CD8-positive, alpha-beta memory T cell (primary cell): ENCODE measurements at regions not wholly inside any gene's neighbourhood (a gene's known extent, or its start where the extent isn't known, plus 50 kb on each side); places are given as distances from the start of the nearest gene placed in this dataset.
"Not testable (repeated sequence)": the region's sequence is repeated elsewhere in the genome, so short reads cannot be mapped to it uniquely, and the experiment has no call there.

Experiments
- CTCF ChIA-PET: fragments of 350-600 bp; sonication (Branson Sonifier 250); formaldehyde crosslinking; loops from one replicate; lab custom pipeline; 2021; ENCODE audit warnings: antibody characterized with exemption; lab: Charles Lee
- POLR2A ChIA-PET: fragments of 350-600 bp; sonication (Branson Sonifier 250); formaldehyde crosslinking; loops from one replicate; lab custom pipeline; 2021; ENCODE audit warnings: antibody characterized with exemption; lab: Charles Lee
- DNase-seq, 5 donors: peaks; one replicate each; pipeline versions ENCODE4 v3.0.0 to v3.0.0-alpha.2; 2020 to 2022; ENCODE audit warnings: mixed read lengths in 1 of 5
- H3K27ac ChIP-seq: one replicate; pipeline ENCODE4 v1.7.0; 2013; ENCODE audit warnings: low read depth, mild to moderate bottlenecking, low read length, moderate library complexity
- H3K27me3 ChIP-seq: 2 replicates; pipeline ENCODE4 v1.7.0; 2013; ENCODE audit warnings: low read length, mild to moderate bottlenecking; ENCODE audit not compliant: insufficient read depth, poor library complexity, severe bottlenecking
- H3K36me3 ChIP-seq: 2 replicates; pipeline ENCODE4 v1.7.0; 2013; ENCODE audit warnings: mild to moderate bottlenecking, low read length, moderate library complexity; ENCODE audit not compliant: insufficient read depth
- H3K4me1 ChIP-seq: 2 replicates; pipeline ENCODE4 v1.7.0; 2013; ENCODE audit warnings: mild to moderate bottlenecking, low read length, moderate library complexity; ENCODE audit not compliant: insufficient read depth
- H3K4me3 ChIP-seq: 2 replicates; pipeline ENCODE4 v1.7.0; 2013; ENCODE audit warnings: mild to moderate bottlenecking, low read length
- H3K9me3 ChIP-seq: 2 replicates; pipeline ENCODE4 v1.7.0; 2013; ENCODE audit warnings: mild to moderate bottlenecking, low read length
- H3K27ac Mint-ChIP-seq, 8 donors: one replicate each; pipeline ENCODE4 v1.8.0; 2020 to 2021; ENCODE audit warnings: mixed read lengths in 8 of 8, mild to moderate bottlenecking in 6 of 8, inconsistent platforms in 3 of 8, moderate library complexity in 3 of 8
- H3K27me3 Mint-ChIP-seq, 2 donors: one replicate each; pipeline ENCODE4 v1.8.0; 2020 to 2021; ENCODE audit warnings: mixed read lengths in 2 of 2, mild to moderate bottlenecking in 1 of 2, moderate library complexity in 1 of 2
- H3K36me3 Mint-ChIP-seq, 3 donors: one replicate each; pipeline ENCODE4 v1.8.0; 2020 to 2021; ENCODE audit warnings: mixed read lengths in 3 of 3, inconsistent platforms in 1 of 3, mild to moderate bottlenecking in 1 of 3
- H3K4me1 Mint-ChIP-seq, 3 donors: one replicate each; pipeline ENCODE4 v1.8.0; 2020 to 2021; ENCODE audit warnings: mixed read lengths in 3 of 3, inconsistent platforms in 1 of 3, mild to moderate bottlenecking in 1 of 3
- H3K4me3 Mint-ChIP-seq, 7 donors: one replicate each; pipeline ENCODE4 v1.8.0; 2020 to 2021; ENCODE audit warnings: mixed read lengths in 7 of 7, mild to moderate bottlenecking in 6 of 7, moderate library complexity in 4 of 7, inconsistent platforms in 2 of 7
- H3K9me3 Mint-ChIP-seq, 5 donors: one replicate each; pipeline ENCODE4 v1.8.0; 2020 to 2022; ENCODE audit warnings: mixed read lengths in 5 of 5, mild to moderate bottlenecking in 3 of 5, moderate library complexity in 2 of 5, inconsistent platforms in 1 of 5

DNA sequence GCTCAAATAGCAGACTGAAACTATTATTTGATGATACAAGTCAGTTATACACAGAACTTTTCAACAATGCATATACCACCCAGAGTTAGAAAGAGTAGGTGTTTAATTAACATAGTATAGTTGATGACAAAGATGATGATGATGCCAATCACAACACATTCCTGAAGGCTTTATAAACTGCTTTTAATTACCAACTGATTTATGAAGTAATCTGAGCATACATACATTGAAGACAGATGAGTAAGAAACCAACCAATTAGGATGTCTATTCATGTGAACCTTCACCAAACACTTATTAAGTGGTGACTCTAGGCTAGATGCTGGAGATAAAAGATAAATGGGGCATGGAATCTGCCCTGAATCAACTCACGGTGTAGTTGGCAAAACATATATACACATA is 600.9 kb upstream of the FLRT2 start:
- Mint-ChIP-seq H3K36me3 (no peaks in the 10 kb centered on the region), H3K4me1 (no peaks in the 10 kb centered on the region), H3K27me3 (no peaks in the 10 kb centered on the region), H3K4me3 (no peak overlapping the region), H3K27ac (no peak overlapping the region), H3K9me3 (peaks cover 2 to 23% (median 12%) of the 10 kb centered on the region in 5 donors)
- Histone ChIP-seq H3K36me3 (no peaks in the 10 kb centered on the region), H3K4me3 (no peak overlapping the region), H3K9me3 (no peaks in the 10 kb centered on the region), H3K27ac (no peak overlapping the region), H3K27me3 (no peaks in the 10 kb centered on the region), H3K4me1 (no peaks in the 10 kb centered on the region)
- ChIA-PET POLR2A (no interaction called here), CTCF (no interaction called here)
- no peak for DNase-seq

DNA sequence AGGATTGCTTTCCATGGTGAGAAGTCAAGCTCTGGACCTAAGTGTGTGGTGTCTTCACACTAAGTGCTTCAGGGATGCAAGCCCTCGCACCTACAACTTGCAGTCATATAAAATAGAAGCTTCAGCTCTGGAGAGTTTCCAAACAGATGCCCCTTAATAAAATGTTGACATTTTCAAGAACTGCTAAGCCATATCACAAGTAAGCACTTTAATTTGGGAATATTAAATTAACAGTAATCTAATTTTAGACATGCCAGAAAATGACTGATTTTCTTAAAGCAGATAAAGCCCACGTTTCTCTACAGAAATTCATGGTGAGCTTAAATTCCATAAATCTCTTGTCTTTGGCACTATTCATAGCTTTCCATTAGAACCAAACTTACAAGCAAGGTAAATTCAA is 600.1 kb upstream of the FLRT2 start:
- H3K4me3 ChIP-seq: no peak overlapping the region
- no peak overlapping the region for H3K27ac ChIP-seq
- CTCF ChIA-PET: no interaction called here
- Mint-ChIP-seq H3K27me3 (no peaks in the 10 kb centered on the region), H3K4me1 (no peaks in the 10 kb centered on the region), H3K9me3 (peaks cover 4 to 24% (median 8%) of the 10 kb centered on the region in 5 donors), H3K27ac (no peak overlapping the region), H3K36me3 (no peaks in the 10 kb centered on the region), H3K4me3 (no peak overlapping the region)
- no peaks in the 10 kb centered on the region for H3K36me3 ChIP-seq
- POLR2A ChIA-PET: no interaction called here
- no peaks in the 10 kb centered on the region for H3K4me1 ChIP-seq
- no peak for DNase-seq
- no peaks in the 10 kb centered on the region for H3K9me3 ChIP-seq
- H3K27me3 ChIP-seq: no peaks in the 10 kb centered on the region

DNA sequence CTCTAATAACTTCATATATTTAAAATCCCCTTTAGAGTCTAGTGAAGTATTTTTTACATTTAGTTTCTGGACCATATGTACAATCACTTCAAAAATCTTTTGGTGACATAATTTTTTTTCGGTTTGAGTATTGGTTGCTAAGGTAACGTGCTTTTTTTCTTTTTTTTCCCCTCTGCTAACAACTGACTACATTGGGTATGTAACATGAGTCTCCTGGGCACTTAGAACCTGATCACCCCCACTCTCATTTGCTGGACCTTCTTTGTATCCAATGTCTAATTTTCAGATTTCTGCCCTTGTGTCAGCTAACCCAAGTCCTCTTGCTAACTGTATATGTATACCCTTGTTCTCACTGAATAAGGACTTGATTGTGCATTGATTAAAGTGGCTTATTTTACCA is 592.9 kb upstream of the FLRT2 start:
- Mint-ChIP-seq H3K27ac (no peak overlapping the region), H3K4me3 (no peak overlapping the region), H3K4me1 (no peaks in the 10 kb centered on the region), H3K9me3 (peaks cover 14 to 25% (median 22%) of the 10 kb centered on the region in 5 donors), H3K36me3 (no peaks in the 10 kb centered on the region), H3K27me3 (no peaks in the 10 kb centered on the region)
- Histone ChIP-seq H3K4me1 (no peaks in the 10 kb centered on the region), H3K36me3 (no peaks in the 10 kb centered on the region), H3K27me3 (no peaks in the 10 kb centered on the region), H3K9me3 (no peaks in the 10 kb centered on the region), H3K4me3 (no peak overlapping the region), H3K27ac (no peak overlapping the region)
- DNase-seq: no peak
- CTCF ChIA-PET: no interaction called here
- POLR2A ChIA-PET: no interaction called here

DNA sequence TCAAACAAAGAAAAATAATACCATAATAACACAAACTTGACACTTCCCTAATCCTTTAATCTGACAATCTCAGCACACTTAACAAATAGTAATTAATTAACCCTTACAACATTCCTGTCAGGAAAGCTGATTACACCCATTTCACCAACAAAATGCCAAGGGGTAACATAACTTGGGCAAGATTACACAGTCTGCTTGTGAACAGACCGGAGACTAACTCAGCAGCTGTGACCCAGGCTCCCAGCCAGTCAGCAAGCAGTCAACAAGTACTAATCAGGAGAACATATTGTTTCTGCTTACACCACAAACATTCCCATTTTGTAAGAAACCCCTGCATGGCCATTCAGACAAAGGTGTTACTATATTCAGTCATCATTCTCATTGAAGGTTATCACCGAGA is 592.5 kb upstream of the FLRT2 start:
- Histone ChIP-seq H3K9me3 (no peaks in the 10 kb centered on the region), H3K27ac (no peak overlapping the region), H3K27me3 (no peaks in the 10 kb centered on the region), H3K4me1 (no peaks in the 10 kb centered on the region), H3K4me3 (no peak overlapping the region), H3K36me3 (no peaks in the 10 kb centered on the region)
- H3K27ac Mint-ChIP-seq: no peak overlapping the region
- no peak overlapping the region for H3K4me3 Mint-ChIP-seq
- H3K36me3 Mint-ChIP-seq: no peaks in the 10 kb centered on the region
- ChIA-PET CTCF (no interaction called here), POLR2A (no interaction called here)
- H3K27me3 Mint-ChIP-seq: no peaks in the 10 kb centered on the region
- peaks cover 11 to 25% (median 17%) of the 10 kb centered on the region in 5 donors for H3K9me3 Mint-ChIP-seq
- no peak for DNase-seq
- H3K4me1 Mint-ChIP-seq: no peaks in the 10 kb centered on the region

DNA sequence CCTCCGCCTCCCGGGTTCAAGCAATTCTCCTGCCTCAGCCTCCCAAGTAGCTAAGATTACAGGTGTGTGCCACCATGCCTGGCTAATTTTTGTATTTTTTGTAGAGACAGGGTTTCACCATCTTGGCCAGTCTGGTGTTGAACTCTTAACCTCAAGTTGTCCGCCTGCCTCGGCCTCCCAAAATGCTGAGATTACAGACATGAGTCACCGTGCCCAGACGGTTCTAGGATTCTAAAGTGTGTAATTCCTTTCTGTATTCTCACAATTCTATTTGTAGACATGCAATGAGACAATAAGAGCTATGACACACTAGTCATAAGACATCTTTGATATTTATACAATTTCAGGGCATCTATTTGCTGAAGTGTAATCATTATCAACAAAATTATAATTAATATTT is 585.0 kb upstream of the FLRT2 start:
- H3K27ac Mint-ChIP-seq, H3K4me3 ChIP-seq, H3K36me3 ChIP-seq, H3K4me1 Mint-ChIP-seq, DNase-seq, H3K36me3 Mint-ChIP-seq, H3K27ac ChIP-seq, POLR2A ChIA-PET, H3K9me3 ChIP-seq, H3K27me3 ChIP-seq, CTCF ChIA-PET, H3K9me3 Mint-ChIP-seq, H3K27me3 Mint-ChIP-seq, H3K4me3 Mint-ChIP-seq, H3K4me1 ChIP-seq: not testable (repeated sequence)

DNA sequence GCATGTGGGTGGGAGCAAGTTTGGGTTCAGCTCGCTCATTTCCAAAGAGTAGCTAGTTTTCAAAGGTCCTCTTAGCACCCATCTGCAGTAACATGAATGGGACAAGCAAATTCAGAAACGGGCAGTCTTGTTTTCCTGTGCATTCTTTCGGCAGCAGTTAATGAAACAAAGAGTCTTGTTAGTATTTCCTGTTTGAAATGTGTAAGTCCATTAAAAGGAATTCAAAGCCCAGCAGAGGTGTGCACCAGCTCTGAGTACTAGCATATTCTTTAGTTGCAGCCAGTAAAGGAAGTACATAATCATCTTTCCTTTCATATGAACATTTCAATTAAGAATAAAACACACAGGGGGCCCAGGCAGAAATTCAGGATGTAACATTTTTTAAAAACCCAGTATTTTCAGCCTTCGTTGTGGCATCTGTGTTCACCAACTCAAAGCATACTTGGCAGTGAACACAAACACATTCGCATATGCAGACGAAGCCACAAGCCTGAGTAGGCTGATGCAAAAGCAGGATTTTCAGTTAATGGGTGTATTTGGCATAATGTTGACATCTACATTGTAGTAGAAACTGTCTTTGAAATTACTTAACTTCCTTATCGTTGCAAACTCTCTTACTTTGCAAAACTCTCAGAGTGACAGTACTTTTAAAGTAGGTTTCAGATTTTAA is 570.0 kb upstream of the FLRT2 start:
- H3K36me3 ChIP-seq: no peaks in the 10 kb centered on the region
- no peaks in the 10 kb centered on the region for H3K27me3 ChIP-seq
- H3K27ac Mint-ChIP-seq: no peak overlapping the region
- no peaks in the 10 kb centered on the region for H3K27me3 Mint-ChIP-seq
- no peak overlapping the region for H3K4me3 ChIP-seq
- no peak for DNase-seq
- CTCF ChIA-PET: no interaction called here
- no peak overlapping the region for H3K27ac ChIP-seq
- POLR2A ChIA-PET: no interaction called here
- no peaks in the 10 kb centered on the region for H3K4me1 Mint-ChIP-seq
- H3K36me3 Mint-ChIP-seq: no peaks in the 10 kb centered on the region
- peaks cover 9 to 39% (median 14%) of the 10 kb centered on the region in 5 donors for H3K9me3 Mint-ChIP-seq
- no peaks in the 10 kb centered on the region for H3K4me1 ChIP-seq
- no peaks in the 10 kb centered on the region for H3K9me3 ChIP-seq
- H3K4me3 Mint-ChIP-seq: no peak overlapping the region

DNA sequence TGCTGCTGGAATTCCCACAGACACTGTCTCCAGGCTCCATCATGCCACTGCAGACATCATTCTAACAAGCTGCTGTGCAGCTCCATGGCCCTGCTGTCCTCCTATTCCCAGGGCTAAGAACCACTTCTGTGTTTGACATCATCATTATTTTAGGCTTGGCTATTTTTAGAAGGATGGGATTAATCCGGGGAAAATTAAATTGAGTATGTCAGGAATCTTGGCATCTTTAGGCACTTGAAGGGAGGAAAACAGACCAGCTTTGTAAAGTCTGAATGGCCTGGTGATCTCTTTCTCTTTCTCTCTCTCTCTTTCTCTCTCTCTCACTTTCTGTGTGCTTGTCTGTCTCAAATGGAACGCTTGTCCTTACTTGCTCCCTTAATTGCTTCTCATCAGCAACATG is 568.3 kb upstream of the FLRT2 start:
- H3K4me3 Mint-ChIP-seq: no peak overlapping the region
- no peaks in the 10 kb centered on the region for H3K4me1 Mint-ChIP-seq
- H3K36me3 ChIP-seq: no peaks in the 10 kb centered on the region
- no peaks in the 10 kb centered on the region for H3K27me3 ChIP-seq
- peaks cover 6 to 45% (median 15%) of the 10 kb centered on the region in 5 donors for H3K9me3 Mint-ChIP-seq
- no peak overlapping the region for H3K4me3 ChIP-seq
- H3K27me3 Mint-ChIP-seq: no peaks in the 10 kb centered on the region
- no peak for DNase-seq
- no peaks in the 10 kb centered on the region for H3K9me3 ChIP-seq
- H3K4me1 ChIP-seq: no peaks in the 10 kb centered on the region
- no peak overlapping the region for H3K27ac ChIP-seq
- ChIA-PET POLR2A (no interaction called here), CTCF (no interaction called here)
- no peak overlapping the region for H3K27ac Mint-ChIP-seq
- no peaks in the 10 kb centered on the region for H3K36me3 Mint-ChIP-seq

DNA sequence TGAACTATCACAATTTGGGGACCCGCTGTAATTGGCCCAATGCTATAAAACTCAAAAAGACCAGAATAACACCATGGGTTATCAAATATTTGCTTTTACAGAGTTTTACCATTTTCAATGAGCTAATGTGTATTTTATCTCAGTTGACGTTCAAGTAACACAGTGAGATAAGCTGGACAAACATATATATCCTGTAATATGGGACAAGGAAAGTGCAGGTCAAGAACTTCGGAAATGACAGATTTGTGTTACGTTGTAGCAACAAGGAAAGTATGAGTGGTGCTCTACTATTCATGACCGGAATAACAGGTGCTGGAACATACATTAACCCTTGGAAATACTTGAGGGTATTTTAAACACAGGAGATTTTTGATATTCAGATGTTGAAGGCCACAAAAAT is 566.4 kb upstream of the FLRT2 start:
- H3K4me3 Mint-ChIP-seq: no peak overlapping the region
- peaks cover 3 to 50% (median 11%) of the 10 kb centered on the region in 5 donors for H3K9me3 Mint-ChIP-seq
- H3K9me3 ChIP-seq: no peaks in the 10 kb centered on the region
- no peaks in the 10 kb centered on the region for H3K36me3 Mint-ChIP-seq
- ChIA-PET CTCF (no interaction called here), POLR2A (no interaction called here)
- no peaks in the 10 kb centered on the region for H3K4me1 ChIP-seq
- no peaks in the 10 kb centered on the region for H3K27me3 Mint-ChIP-seq
- no peaks in the 10 kb centered on the region for H3K4me1 Mint-ChIP-seq
- no peak overlapping the region for H3K27ac Mint-ChIP-seq
- H3K27me3 ChIP-seq: no peaks in the 10 kb centered on the region
- no peak overlapping the region for H3K4me3 ChIP-seq
- H3K27ac ChIP-seq: no peak overlapping the region
- no peaks in the 10 kb centered on the region for H3K36me3 ChIP-seq
- no peak for DNase-seq

DNA sequence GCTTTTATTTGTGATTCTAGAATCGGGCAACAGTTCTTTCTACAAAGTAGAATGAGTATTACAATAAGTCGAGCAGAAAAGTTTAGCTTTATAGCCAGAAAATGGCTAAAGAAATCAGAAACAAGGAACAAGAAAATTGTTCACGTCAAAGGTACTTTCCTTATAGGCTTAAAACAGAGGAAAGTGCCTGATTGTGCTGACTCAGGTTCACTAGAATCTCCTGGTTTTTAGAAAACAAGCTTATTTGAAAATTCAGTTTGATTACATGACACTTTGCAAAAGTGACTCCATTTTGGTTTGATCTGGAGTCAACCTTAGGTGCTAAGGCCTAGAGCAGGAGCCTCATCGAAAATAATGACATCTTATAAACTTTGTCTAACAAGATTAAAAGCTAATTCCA is 564.7 kb upstream of the FLRT2 start:
- CTCF ChIA-PET: no interaction called here
- Mint-ChIP-seq H3K4me3 (no peak overlapping the region), H3K4me1 (no peaks in the 10 kb centered on the region), H3K9me3 (peaks cover 7 to 54% (median 22%) of the 10 kb centered on the region in 5 donors), H3K36me3 (no peaks in the 10 kb centered on the region), H3K27ac (no peak overlapping the region), H3K27me3 (no peaks in the 10 kb centered on the region)
- Histone ChIP-seq H3K27ac (no peak overlapping the region), H3K4me1 (no peaks in the 10 kb centered on the region), H3K4me3 (no peak overlapping the region), H3K36me3 (no peaks in the 10 kb centered on the region), H3K9me3 (no peaks in the 10 kb centered on the region), H3K27me3 (no peaks in the 10 kb centered on the region)
- DNase-seq: no peak
- POLR2A ChIA-PET: no interaction called here
